ENCODE measurements at regions not wholly inside any gene's neighbourhood (a gene's known extent, or its start where the extent isn't known, plus 50 kb on each side); places are given as distances from the start of the nearest gene placed in this dataset.
"Not testable (repeated sequence)": the region's sequence is repeated elsewhere in the genome, so short reads cannot be mapped to it uniquely, and the experiment has no call there.

- TF ChIP-seq, protein P1, sequence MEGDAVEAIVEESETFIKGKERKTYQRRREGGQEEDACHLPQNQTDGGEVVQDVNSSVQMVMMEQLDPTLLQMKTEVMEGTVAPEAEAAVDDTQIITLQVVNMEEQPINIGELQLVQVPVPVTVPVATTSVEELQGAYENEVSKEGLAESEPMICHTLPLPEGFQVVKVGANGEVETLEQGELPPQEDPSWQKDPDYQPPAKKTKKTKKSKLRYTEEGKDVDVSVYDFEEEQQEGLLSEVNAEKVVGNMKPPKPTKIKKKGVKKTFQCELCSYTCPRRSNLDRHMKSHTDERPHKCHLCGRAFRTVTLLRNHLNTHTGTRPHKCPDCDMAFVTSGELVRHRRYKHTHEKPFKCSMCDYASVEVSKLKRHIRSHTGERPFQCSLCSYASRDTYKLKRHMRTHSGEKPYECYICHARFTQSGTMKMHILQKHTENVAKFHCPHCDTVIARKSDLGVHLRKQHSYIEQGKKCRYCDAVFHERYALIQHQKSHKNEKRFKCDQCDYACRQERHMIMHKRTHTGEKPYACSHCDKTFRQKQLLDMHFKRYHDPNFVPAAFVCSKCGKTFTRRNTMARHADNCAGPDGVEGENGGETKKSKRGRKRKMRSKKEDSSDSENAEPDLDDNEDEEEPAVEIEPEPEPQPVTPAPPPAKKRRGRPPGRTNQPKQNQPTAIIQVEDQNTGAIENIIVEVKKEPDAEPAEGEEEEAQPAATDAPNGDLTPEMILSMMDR (conservative IDR thresholded peaks at IDR 0.05) = not testable (repeated sequence)
- TF ChIP-seq EZH2 (IDR thresholded peaks at IDR 0.05; ENCODE audit: low read depth) = not testable (repeated sequence)
Observed at GRCh38 chr17:31717251-31717650, 141.8 kb downstream of the COPRS start.
